Superior temporal gyrus (tissue), 1 donor: ENCODE measurements at regions not wholly inside any gene's neighbourhood (a gene's known extent, or its start where the extent isn't known, plus 50 kb on each side); places are given as distances from the start of the nearest gene placed in this dataset.

ENCODE experiments used
- DNase-seq: peaks from one replicate; pipeline ENCODE4 v3.0.0-alpha.2; 2016; ENCODE audit errors: extremely low spot score

DNA sequence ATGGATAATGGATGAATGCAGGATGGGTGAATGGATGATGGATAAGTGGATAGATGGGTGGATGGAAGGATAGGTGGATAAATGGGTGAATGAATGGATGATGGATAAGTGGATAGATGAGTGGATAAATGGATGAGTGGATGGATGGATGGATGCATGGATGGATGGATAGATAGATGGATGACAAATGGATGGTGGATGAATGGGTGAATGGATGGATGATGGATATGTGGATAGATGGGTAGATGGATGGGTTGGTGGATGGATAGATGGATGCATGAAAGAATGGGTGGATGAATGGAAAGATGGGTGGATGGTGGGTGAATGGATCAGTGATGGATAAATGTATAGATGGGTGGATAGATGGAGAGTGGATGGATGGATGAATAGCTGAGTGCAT is 564.8 kb downstream of the MIAT start:
- no peak for DNase-seq

DNA sequence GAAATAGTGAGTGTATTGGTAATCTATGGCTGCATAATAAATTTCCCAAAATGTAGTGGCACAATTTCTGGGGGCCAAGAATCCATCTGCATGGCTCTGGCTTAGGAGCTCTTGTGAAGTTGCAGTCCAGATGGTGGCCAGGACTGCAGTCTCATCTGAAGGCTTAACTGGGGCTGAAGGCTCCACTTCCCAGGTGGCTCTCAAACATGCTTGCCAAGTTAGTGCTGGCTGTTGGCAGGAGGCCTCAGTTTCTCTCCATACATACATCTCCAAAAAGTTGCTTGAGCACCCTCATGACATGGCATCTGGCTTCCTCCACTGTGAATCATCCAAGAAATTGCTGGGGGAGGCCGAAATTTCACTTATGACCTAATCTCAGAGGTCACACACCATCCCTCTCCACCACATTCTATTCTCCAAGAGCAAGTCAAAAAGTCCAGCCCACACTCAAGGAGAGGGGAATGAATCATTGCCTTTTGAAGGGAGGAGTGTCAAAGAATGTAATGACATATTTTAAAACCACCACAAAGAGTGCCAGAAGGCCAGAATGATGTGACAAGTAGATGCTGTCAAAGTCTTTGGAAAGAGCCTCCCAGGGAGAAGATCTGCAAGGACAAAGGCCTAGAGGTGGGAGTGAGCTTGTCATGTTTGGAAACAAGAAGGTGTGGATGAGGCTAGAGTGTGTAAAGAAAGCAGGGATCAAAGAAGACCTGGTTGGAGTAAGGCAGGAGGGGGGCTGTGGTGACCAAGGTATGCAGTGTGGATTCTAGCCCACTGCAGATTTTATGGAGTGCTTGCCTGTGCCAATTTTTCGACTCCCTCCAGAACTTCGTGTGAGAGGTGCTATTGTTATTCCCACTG is 566.2 kb downstream of the MIAT start:
- no peak for DNase-seq

DNA sequence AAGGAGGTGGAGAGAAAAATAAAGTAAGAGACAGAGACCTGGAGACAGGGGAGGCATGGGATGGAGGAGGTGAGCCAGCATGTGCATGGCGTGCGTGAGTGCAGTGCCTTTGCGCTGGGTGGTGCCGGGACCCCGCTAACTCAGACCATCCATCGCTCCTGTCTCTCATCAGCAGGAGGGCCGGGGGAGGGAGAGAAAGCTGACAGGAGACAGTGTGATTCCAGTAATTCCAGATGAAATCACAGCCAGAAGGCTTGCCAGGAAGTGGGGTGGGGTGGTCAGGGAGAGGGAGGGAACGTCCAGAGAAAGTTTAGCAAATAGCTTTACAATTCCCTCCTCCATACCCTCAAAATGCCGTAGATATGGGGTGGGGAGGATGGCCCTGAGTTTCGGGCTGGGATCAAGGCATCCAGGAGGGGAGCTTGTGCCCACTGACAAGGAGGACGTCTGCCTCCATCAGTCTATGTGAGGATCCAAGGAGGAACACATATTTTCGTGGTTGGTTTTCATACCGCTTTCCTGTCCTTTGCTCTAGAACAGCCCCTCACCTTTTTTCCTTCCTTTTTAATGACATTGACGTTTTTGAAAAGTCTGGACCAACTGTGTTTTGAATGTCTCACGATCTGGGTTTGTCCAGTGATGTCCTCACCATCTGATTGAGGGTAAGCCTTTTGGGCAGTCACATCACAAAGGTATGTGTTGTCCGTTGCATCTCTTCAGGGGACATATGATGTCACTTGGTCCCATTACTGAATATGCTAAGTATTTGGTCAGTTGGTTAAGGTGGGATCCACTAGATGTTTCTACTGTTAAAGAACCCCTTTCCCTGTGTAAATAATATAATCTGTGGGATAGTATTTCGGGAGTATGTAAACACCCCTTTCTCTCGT is 567.3 kb downstream of the MIAT start:
- DNase-seq = no peak

DNA sequence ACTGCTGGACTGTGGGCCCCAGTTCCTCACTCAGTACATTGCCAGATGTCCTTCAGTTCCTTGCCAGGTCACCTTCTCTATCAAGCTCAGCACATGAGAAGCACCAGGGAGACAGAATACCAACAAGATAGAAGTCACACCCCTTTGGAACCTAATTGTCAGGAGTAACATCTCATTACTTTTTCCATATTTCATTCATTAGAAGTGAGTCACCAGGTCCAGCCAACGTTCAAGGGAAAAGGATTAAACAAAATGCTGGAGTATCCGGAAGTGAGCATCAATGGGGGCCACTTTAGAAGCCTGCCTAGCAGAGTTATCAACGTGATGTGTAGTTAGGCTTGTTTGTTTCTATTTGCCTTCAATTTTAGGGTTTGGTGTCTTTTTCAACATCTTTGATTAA is 569.3 kb downstream of the MIAT start:
- no peak for DNase-seq

DNA sequence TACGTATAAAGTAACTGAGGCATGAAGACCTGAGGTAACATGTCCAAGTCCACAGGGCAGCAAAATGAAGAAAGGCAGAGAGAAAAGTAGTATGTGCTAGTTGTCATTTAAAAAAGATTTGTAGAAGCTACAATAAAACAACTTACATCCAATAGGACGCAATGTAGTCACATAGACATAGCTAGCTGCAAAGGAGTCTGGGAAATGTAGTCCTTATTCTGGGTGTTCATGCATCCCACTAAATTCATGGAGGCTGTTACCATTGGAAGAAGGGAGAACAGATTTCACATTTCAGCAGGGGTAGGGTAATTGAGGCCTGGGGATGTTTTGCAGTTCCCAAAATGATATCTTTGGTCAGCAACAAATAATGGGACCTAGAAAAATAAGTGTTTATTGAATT is 571.4 kb downstream of the MIAT start:
- DNase-seq = no peak

DNA sequence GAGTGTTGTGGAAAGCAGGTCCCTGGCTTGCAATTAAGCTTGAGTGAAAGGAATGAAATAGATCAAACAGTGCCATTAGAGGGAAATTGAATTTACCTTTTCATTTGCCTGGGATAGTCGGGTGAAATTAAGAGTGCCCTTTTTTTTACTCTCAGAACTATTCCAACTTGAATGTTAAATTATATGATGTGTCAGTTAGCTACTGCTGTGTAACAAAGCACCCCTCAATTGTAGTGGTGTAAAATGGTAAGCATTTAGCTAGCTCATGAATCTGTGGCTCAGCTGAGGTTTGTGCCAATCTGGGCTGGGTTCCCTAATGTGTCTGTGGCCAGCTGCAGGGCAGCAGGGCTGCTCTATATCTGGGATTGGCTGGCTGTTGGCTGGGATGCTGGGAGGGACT is 571.4 kb downstream of the MN1 start:
- no peak for DNase-seq

DNA sequence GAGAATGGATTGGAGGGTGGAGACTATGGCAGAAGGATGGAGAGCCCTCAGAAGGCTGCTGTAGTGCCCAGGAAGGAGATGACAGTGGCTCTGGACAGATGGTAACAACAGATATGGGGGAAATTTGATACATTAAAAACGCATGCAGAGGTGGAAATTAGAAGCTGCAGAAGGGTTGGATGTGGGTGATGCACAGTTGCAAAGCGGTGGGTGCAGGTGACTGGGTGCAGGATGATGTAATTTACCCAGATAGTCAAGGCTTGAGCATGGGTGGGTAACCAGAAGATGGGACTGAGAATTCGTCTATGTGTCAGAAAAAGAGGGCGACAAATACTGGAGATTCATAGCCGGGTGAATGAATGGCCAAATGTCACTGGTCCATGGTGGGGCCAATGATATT is 570.3 kb downstream of the MN1 start:
- no peak for DNase-seq

DNA sequence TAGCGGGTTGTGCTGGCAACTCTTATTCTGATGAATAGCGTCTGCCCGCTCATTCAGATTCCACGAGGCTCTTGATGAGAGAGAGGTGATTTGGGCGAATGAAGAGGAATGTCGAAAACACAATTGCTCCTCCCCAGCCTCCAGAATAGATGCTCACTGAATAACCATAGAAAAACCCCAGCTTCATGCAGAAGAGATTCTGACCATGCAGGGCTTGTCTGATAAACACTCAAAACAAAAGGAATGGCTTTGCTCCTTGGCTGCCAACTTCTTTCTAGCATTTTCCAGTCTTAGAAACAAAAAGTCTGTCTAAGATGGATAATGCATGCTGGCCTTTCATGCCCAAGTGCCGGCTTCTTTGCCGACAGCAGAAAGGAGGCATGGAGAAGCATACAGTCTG is 569.5 kb downstream of the MN1 start:
- no peak for DNase-seq

DNA sequence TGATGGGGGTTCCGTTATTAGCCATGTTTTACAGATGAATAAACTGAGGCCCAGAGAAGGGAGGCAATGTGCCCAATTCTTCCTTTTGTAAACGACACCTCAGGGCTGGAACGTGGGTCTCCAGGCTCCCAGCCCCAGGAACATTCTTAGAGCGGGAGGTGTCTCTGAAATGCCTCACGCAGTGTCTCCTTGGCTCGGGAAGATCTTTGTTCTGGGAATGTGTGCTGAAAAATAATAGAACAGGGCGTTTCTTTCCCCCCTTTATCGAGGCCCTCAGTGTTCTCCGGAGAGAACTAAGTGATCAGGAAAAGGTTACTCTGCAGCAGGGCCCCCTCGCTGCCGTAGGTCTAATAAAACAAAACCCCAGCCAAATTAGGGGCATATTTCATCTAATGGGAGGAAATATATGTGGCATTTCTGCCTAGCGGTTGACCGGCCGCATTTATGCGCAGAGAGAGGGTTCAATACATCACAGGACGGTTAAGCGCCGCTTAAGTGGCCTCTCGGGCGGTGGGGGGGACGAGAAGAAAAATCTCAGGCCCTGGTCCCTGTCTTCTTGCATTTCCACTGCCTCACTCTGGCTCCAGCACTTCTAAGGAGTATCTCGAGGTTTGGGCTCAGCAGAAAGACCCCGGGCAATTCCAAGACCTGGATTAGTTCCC is 564.3 kb downstream of the MN1 start:
- DNase-seq = no peak

DNA sequence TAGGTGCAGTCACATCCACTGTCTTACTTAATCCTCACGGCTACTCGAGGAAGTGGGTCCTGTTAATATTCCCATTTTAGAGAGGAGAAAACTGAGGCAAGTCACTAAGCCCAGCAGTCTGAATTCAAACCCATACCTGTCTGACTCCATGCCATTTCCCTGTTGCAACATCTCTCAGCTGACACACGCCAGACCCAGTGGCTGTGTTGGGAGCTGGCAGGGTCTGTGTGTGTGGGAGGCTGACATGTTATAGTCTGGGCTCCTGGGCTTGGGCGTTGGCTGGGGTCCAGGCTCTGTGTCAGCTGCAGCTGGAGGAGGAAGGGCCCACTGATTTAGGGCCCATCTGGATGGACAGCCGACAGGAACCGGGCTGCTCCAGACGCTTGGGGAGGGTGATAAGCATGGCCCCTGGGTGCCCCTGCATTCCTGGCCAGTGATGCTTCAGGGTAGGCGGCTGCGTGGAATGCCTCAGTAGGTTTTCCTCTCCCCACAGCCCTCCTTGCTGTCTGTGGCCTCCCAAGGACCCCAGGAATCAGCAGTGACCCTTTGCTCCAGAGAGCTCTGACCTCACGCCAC is 562.5 kb downstream of the MN1 start:
- DNase-seq = no peak

DNA sequence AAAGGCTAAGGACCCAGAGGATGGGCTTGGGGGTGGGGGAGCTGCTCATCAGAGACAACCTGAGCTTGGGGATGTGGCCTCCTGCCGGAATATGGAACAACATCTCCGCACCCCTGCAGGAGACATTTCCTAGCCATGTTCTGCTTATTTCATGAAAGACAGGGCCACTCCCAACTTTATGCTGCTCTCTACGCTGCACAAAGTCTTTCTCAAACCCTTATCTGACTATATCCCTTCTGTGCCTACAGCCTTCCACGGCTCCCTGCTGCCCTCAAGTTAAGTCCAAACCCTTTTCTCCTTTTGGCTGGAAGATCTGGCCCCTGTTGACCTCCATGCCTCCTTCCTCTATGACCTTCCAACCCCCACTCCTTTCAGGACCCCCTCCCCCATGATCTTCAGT is 562.0 kb downstream of the MN1 start:
- no peak for DNase-seq

DNA sequence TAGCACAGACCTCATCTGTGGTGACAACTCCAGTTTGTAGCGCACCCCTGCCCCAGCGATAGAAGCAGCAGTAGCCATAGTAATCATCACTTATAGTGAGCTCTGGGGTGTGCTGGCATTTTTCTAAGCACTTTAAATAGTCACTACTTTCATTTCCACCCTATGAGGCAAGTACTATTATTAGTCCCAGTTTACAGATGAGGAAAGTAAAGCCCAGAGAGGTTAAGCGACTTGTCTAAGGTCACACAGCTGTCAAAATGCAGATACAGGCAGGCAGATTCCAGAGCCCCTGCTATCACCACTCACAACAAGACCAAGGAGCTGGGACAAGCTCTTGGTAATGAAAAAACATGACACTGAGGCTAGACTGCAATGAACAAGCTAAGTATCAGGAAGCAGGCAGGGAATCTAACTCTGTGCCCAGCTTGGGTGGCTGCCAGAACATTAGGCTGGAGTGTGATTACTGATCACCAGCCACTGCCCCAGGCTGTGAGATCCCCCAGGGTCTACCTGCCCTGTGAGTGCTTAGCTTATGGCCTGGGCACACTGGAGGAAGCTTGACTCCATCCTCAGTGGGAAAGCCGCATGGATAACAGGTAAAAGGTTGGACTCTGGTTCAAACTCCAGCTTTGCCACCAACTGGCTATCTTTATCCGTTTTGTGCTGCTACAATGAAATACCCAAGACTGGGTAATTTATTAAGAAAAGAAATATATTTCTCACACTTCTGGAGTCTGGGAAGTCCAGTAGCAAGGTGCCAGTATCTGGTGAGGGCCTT is 561.1 kb downstream of the MN1 start:
- DNase-seq = no peak

DNA sequence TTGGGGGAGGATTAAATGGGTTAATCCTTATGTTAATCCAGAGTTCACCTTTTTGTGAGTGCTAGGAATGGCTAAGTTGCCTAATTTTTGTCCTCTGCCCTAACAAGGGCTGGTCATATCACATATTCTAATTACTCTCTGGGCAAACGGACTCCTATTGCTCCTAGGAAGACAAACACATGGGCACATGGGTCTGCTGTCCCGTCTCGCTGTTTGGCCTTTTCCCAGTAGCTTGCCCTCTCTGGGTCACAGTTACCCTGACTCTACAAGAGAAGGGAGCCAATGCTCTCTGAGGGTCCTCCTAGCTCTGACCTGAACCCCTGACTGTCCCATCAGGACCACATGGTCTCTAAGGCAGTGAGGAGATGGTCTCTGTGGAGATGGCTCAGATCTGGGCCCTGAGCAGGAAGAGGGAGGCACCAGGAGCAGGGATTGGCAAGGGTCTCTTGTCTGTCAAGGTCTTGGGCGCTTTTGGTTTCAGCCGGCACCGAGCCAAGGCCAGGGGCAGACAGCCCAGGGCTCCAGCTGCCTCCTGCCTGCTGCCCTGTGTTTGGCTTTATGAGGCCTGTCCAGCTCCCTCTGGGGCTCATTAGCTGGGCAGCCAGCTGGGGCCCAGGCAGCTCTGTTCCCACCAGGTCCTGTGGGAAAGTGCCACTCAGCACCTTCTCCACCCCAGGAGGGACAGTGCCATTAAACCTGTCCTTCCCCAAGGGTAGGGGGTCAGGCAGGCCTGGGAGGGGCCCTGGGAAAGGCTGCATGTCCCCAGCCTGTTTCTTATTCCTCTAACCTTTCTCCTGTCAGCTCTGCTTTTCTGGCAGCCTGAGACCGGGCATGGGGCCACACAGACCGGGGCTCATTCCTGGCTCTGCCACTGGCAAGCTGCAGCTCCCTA is 559.9 kb downstream of the MN1 start:
- DNase-seq = no peak

DNA sequence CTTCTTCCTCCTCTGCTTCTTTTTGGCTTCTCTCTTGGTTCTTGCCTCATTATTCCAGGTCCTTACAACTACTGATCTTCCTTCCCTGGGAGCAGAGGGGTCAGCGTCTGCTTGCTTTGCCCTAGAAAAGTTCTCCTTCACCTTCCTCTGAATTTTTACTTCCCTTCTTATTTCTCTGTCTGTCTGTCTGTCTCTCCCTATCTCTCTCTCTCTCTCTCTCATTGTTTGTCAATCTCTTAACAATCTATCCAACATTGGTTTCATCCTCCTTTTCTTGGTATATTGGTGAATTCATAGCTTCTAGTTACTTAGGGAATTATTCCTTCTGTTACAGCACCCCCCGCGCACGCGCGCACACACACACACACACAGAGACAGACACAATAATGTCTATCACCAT is 559.1 kb downstream of the MN1 start:
- DNase-seq = no peak

DNA sequence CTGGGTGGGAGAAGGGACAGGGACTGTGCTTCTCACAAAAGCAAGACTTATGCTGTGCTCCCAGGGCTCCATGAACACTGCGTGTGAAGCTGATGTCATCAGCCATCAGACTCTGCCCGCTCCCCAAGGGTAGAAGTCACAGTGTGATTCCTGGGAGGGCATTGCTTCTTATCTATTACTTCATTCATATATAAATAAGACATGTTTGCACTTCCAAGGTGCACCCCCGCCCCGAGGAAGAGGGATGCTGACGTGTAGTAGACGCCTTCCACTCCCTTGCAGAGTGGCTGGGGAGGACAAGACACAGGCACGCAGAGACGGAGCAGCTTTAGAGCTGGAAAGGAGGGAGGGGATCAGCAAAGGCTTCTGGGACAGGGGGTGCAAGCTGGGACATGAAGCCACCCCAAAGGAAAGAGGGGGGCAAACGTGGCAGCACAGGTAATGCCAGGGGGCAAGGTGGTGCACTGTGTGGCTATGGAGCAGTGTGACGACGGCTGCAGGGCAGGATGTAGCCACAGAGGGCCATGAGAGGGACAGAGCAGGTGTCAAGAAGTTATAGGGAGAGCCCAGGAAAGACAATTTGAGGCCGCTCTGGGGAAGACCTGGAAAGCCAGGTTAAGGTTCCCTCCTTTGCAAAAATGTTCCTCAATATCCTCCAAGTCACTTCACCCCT is 558.5 kb downstream of the MN1 start:
- no peak for DNase-seq

DNA sequence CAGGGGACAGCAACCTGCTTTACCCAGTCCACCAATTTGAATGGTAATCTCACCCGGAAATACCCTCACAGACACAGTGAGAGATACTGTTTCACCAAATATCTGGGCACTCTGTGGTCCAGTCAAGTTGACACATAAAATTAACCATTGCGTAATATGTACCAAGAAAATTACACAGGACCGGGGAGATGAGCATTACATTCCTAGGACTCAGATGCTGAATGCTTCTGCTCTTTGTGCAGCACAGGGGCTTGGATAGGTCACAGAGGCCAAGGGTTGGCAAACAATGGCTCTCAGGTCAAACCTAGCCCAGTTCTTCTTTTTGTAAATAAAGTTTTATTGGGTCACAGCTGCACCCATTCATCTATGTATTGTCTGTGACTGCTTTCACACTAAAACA is 557.2 kb downstream of the MN1 start:
- no peak for DNase-seq

DNA sequence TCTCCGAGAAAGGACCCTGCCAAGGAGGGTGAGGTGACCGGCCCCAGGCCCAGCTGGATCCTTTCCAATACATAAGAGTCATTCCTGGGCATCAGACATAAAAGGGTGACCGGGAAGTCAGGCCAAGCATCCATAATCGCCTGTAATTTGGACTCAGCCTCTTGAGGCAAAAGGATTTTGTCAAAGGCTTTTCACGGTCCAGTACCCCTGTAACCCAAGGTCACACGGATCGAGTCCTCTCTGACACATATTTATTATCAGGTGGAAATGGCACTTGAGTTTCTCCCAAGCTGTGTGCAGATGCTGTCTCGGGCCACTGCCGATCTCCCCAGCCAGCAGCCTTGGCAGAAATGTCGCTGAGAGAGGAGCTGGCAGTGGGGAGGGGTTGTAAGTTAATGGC is 556.5 kb downstream of the MN1 start:
- DNase-seq = no peak

DNA sequence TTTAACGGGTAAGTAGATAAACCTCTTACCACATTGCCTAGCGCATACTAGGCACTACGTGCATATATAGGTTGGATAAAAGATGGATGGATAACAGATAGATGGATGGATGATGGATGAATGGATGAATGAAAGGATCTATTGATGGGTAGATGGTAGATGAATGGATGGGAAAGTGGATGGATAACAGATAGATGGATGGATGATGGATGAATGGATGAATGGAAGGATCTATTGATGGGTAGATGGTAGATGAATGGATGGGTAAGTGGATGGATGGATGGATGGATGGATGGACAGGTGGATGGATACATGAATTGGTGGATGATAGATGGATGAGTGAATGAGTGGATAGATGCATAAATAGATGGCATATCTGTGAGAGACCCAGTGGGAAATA is 555.0 kb downstream of the MN1 start:
- DNase-seq = no peak

DNA sequence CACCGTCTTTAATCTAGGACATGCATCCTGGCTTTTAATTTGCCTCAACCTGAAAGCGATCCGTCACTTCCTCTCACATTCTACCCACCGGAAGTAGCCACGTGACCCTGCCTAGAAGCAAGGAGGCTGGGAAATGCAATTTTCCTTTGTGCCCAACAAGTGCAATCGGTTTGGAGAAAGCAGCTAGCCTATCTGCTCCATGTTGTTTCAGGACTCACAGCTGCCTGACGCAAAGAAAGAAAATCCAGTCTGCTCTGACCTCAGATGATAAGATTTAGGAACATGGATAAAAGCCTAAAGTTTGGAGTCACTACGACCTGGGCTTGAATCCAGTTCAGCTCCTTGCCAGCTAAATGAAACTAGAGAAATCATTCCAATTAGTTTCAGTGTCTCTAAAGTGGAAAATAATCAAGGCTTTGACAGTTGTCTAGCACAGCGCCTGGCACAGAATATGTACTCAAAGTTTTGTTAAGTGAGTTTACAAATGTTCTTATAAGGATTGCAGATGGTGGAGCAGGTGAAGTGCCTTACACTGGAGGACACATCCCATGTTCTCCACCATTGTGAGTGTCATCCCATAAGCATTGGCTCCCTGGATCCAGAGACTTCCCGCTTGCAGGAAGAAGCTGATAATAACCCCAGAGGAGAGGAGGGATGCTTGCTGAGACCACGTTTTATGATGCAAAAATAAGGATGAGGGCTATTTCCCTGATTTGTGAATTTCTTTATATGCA is 553.7 kb downstream of the MN1 start:
- peak; percentile 21 for DNase-seq
